Body of pancreas (tissue), 4 donors: ENCODE measurements at regions not wholly inside any gene's neighbourhood (a gene's known extent, or its start where the extent isn't known, plus 50 kb on each side); places are given as distances from the start of the nearest gene placed in this dataset.

ENCODE experiments used
- ATAC-seq: fragments of 150-250 bp; one replicate; pipeline ENCODE4 v1.9.1; 2016
- DNase-seq, 4 donors: peaks; one replicate each; pipeline ENCODE4 v3.0.0-alpha.2; 2019
- H3K27ac ChIP-seq, 4 donors: fragments of 200-600 bp; sonication (generic); 1 replicate in 3 of 4; 2 replicates in 1 of 4; pipeline versions ENCODE4 v1.5.1 to v1.6.1; 2016 to 2019; ENCODE audit warnings: mild to moderate bottlenecking in 1 of 4, mixed read lengths in 1 of 4, moderate library complexity in 1 of 4
- H3K27me3 ChIP-seq, 2 donors: fragments of 200-600 bp; sonication (generic); one replicate each; pipeline ENCODE4 v1.6.0; 2016; ENCODE audit warnings: mild to moderate bottlenecking in 1 of 2
- H3K36me3 ChIP-seq, 2 donors: fragments of 200-600 bp; sonication (generic); replicated peaks in 1 of 2; 2 replicates each; pipeline ENCODE4 v1.5.1; 2016; ENCODE audit warnings: low read depth in 2 of 2; ENCODE audit not compliant: insufficient read depth in 1 of 2
- H3K4me1 ChIP-seq: fragments of 200-600 bp; sonication (generic); one replicate; pipeline ENCODE4 v1.6.0; 2016
- H3K4me3 ChIP-seq, 2 donors: fragments of 200-600 bp; sonication (generic); 1 replicate in 1 of 2; 2 replicates in 1 of 2; pipeline ENCODE4 v1.5.1; 2016 to 2019
- H3K9me3 ChIP-seq, 3 donors: fragments of 200-600 bp; sonication (generic); 1 replicate in 2 of 3; 2 replicates in 1 of 3; pipeline ENCODE4 v1.5.1; 2016
- CTCF ChIP-seq, 7 experiments: fragments of 450-650 bp in 4 of 7; fragments of 200-600 bp in 3 of 7; sonication (generic) in 3 of 7; IDR thresholded peaks; one replicate each; pipeline ENCODE4 v1.5.1; 2016 to 2019; ENCODE audit warnings: antibody characterized with exemption in 7 of 7
- POLR2A ChIP-seq, 3 donors: fragments of 450-650 bp; IDR thresholded peaks; one replicate each; pipeline ENCODE4 v1.6.1; 2016; ENCODE audit warnings: antibody characterized with exemption in 3 of 3, mild to moderate bottlenecking in 2 of 3
- WGBS, 2 donors: methylation state at CpG; one replicate each; pipeline ENCODE4 v1.1.5; 2017; 5-methylcytosine and 5-hydroxymethylcytosine counted together
- intact Hi-C: fragments of 100-400 bp; cut with DNase I; formaldehyde crosslinking; loops from one replicate; pipeline ENCODE4 v1.15.1; 2023

GRCh38 chr4:23122666-23123400, 430.1 kb downstream of the GBA3 start:
- H3K36me3 ChIP-seq, result no peaks in the 10 kb centered on the region
- no peaks in the 10 kb centered on the region for H3K9me3 ChIP-seq
- WGBS, 2 donors, result 69 to 80% methylated on average over 2 of the region's 2 CpGs
- H3K27ac ChIP-seq, result no peak overlapping the region
- no peak overlapping the region for H3K4me3 ChIP-seq
- TF ChIP-seq CTCF (IDR thresholded peaks at IDR 0.05), result no peak
- no peak for TF ChIP-seq POLR2A (IDR thresholded peaks at IDR 0.05)
- DNase-seq, result no peak
- intact Hi-C loops, result no loop called here
- no peaks in the 10 kb centered on the region for H3K4me1 ChIP-seq
- no peak for ATAC-seq
- H3K27me3 ChIP-seq, result no peaks in the 10 kb centered on the region

- WGBS, 2 donors, result 43 to 49% methylated on average over 3 of the region's 3 CpGs
- H3K9me3 ChIP-seq, result no peaks in the 10 kb centered on the region
- H3K4me1 ChIP-seq, result no peaks in the 10 kb centered on the region
- no peak overlapping the region for H3K4me3 ChIP-seq
- no peaks in the 10 kb centered on the region for H3K36me3 ChIP-seq
- ATAC-seq (no peak), DNase-seq (no peak)
- intact Hi-C loops, result no loop called here
- TF ChIP-seq CTCF (IDR thresholded peaks at IDR 0.05) (no peak), POLR2A (IDR thresholded peaks at IDR 0.05) (no peak)
- no peak overlapping the region for H3K27ac ChIP-seq
- H3K27me3 ChIP-seq, result no peaks in the 10 kb centered on the region
Observed at GRCh38 chr4:23120374-23120773, 427.6 kb downstream of the GBA3 start.

- Histone ChIP-seq H3K9me3 (no peaks in the 10 kb centered on the region), H3K4me3 (no peak overlapping the region), H3K4me1 (no peaks in the 10 kb centered on the region), H3K36me3 (no peaks in the 10 kb centered on the region), H3K27me3 (no peaks in the 10 kb centered on the region), H3K27ac (no peak overlapping the region)
- DNase-seq (no peak), ATAC-seq (no peak)
- TF ChIP-seq CTCF (IDR thresholded peaks at IDR 0.05) (no peak), POLR2A (IDR thresholded peaks at IDR 0.05) (no peak)
- intact Hi-C loops, result no loop called here
- WGBS, 2 donors, result 33 to 60% methylated on average over 1 of the region's 1 CpG
Observed at GRCh38 chr4:23117826-23118225, 425.1 kb downstream of the GBA3 start.

- TF ChIP-seq POLR2A (IDR thresholded peaks at IDR 0.05) (no peak), CTCF (IDR thresholded peaks at IDR 0.05) (no peak)
- DNase-seq (no peak), ATAC-seq (no peak)
- intact Hi-C loops, result no loop called here
- no peak overlapping the region for H3K27ac ChIP-seq
- H3K36me3 ChIP-seq, result no peaks in the 10 kb centered on the region
- H3K4me3 ChIP-seq, result no peak overlapping the region
- H3K9me3 ChIP-seq, result no peaks in the 10 kb centered on the region
- H3K4me1 ChIP-seq, result no peaks in the 10 kb centered on the region
- 29 to 34% methylated on average over 1 of the region's 1 CpG for WGBS, 2 donors
- no peaks in the 10 kb centered on the region for H3K27me3 ChIP-seq
Observed at GRCh38 chr4:23114538-23114937, 421.8 kb downstream of the GBA3 start.

- TF ChIP-seq POLR2A (IDR thresholded peaks at IDR 0.05) (no peak), CTCF (IDR thresholded peaks at IDR 0.05) (no peak)
Observed at GRCh38 chr4:23113104-23113503, 420.4 kb downstream of the GBA3 start.

More at GRCh38 chr4:23113104-23113503, 420.4 kb downstream of the GBA3 start:
- intact Hi-C loops, result no loop called here
- ATAC-seq, result no peak
- Histone ChIP-seq H3K9me3 (no peaks in the 10 kb centered on the region), H3K4me3 (no peak overlapping the region), H3K27ac (no peak overlapping the region), H3K36me3 (no peaks in the 10 kb centered on the region), H3K27me3 (no peaks in the 10 kb centered on the region), H3K4me1 (no peaks in the 10 kb centered on the region)
- whole genome bisulfite sequencing, 2 donors, result 48 to 54% methylated on average over 2 of the region's 2 CpGs
- no peak for DNase-seq
